ENCODE measurements at regions not wholly inside any gene's neighbourhood (a gene's known extent, or its start where the extent isn't known, plus 50 kb on each side); places are given as distances from the start of the nearest gene placed in this dataset.

DNA sequence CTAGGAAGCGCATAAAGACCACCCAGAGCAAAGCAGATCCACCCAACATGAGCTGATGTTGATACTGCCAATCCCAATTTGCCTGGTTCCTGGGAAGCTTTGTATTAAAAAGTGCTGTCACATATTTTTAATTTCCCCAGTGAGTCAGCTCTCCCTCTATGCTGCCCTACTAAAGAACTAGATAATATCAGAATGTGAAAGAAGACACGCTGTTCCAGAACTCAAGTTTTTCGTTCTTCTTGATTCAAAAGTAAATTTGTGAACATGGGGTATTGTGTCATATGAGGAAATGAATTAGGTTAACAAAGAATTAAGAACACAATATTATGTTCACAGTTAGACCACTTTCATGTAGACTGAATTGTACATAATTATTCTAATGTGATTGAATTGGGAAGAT, 734.2 kb upstream of the ALCAM start:
- Histone ChIP-seq H3K36me3 (ENCODE audit: control insufficient read depth in 3 of 3, insufficient read depth in 3 of 3, low read length in 3 of 3) (no peaks in the 10 kb centered on the region), H3K4me3 (ENCODE audit: low read length in 3 of 3) (no peak overlapping the region), H3K9ac (ENCODE audit: low read depth in 1 of 3, low read length in 3 of 3) (no peak overlapping the region), H3K4me1 (ENCODE audit: control insufficient read depth in 3 of 3, insufficient read depth in 3 of 3, low read length in 3 of 3) (no peaks in the 10 kb centered on the region), H3K9me3 (ENCODE audit: control insufficient read depth in 3 of 3, low read length in 3 of 3) (no peaks in the 10 kb centered on the region), H3K27ac (ENCODE audit: low read depth, low read length) (no peak overlapping the region), H3K27me3 (ENCODE audit: control insufficient read depth in 3 of 3, insufficient read depth in 3 of 3, low read length in 3 of 3) (no peaks in the 10 kb centered on the region)

- no peaks in the 10 kb centered on the region for H3K27me3 ChIP-seq (ENCODE audit: control insufficient read depth in 3 of 3, insufficient read depth in 3 of 3, low read length in 3 of 3)
- no peaks in the 10 kb centered on the region for H3K4me1 ChIP-seq (ENCODE audit: control insufficient read depth in 3 of 3, insufficient read depth in 3 of 3, low read length in 3 of 3)
- H3K9ac ChIP-seq (ENCODE audit: low read depth in 1 of 3, low read length in 3 of 3): no peak overlapping the region
- H3K27ac ChIP-seq (ENCODE audit: low read depth, low read length): no peak overlapping the region
- H3K36me3 ChIP-seq (ENCODE audit: control insufficient read depth in 3 of 3, insufficient read depth in 3 of 3, low read length in 3 of 3): no peaks in the 10 kb centered on the region
- no peak overlapping the region for H3K4me3 ChIP-seq (ENCODE audit: low read length in 3 of 3)
- H3K9me3 ChIP-seq (ENCODE audit: control insufficient read depth in 3 of 3, low read length in 3 of 3): no peaks in the 10 kb centered on the region
These were observed 733.8 kb upstream of the ALCAM start for GRCh38 chr3:104632947-104633346.

GRCh38 chr3:104635872-104636580, 730.7 kb upstream of the ALCAM start:
- Histone ChIP-seq H3K4me3 (ENCODE audit: low read length in 3 of 3) (no peak overlapping the region), H3K36me3 (ENCODE audit: control insufficient read depth in 3 of 3, insufficient read depth in 3 of 3, low read length in 3 of 3) (no peaks in the 10 kb centered on the region), H3K9ac (ENCODE audit: low read depth in 1 of 3, low read length in 3 of 3) (no peak overlapping the region), H3K9me3 (ENCODE audit: control insufficient read depth in 3 of 3, low read length in 3 of 3) (no peaks in the 10 kb centered on the region), H3K4me1 (ENCODE audit: control insufficient read depth in 3 of 3, insufficient read depth in 3 of 3, low read length in 3 of 3) (no peaks in the 10 kb centered on the region), H3K27ac (ENCODE audit: low read depth, low read length) (no peak overlapping the region), H3K27me3 (ENCODE audit: control insufficient read depth in 3 of 3, insufficient read depth in 3 of 3, low read length in 3 of 3) (no peaks in the 10 kb centered on the region)

- Histone ChIP-seq H3K36me3 (ENCODE audit: control insufficient read depth in 3 of 3, insufficient read depth in 3 of 3, low read length in 3 of 3) (no peaks in the 10 kb centered on the region), H3K4me1 (ENCODE audit: control insufficient read depth in 3 of 3, insufficient read depth in 3 of 3, low read length in 3 of 3) (no peaks in the 10 kb centered on the region), H3K9me3 (ENCODE audit: control insufficient read depth in 3 of 3, low read length in 3 of 3) (no peaks in the 10 kb centered on the region), H3K4me3 (ENCODE audit: low read length in 3 of 3) (no peak overlapping the region), H3K27me3 (ENCODE audit: control insufficient read depth in 3 of 3, insufficient read depth in 3 of 3, low read length in 3 of 3) (no peaks in the 10 kb centered on the region), H3K27ac (ENCODE audit: low read depth, low read length) (no peak overlapping the region), H3K9ac (ENCODE audit: low read depth in 1 of 3, low read length in 3 of 3) (no peak overlapping the region)
These were observed 723.9 kb upstream of the ALCAM start for GRCh38 chr3:104642827-104643226.

- H3K4me3 ChIP-seq (ENCODE audit: low read length in 3 of 3): no peak overlapping the region
- H3K36me3 ChIP-seq (ENCODE audit: control insufficient read depth in 3 of 3, insufficient read depth in 3 of 3, low read length in 3 of 3): no peaks in the 10 kb centered on the region
- no peak overlapping the region for H3K9ac ChIP-seq (ENCODE audit: low read depth in 1 of 3, low read length in 3 of 3)
- no peaks in the 10 kb centered on the region for H3K9me3 ChIP-seq (ENCODE audit: control insufficient read depth in 3 of 3, low read length in 3 of 3)
- H3K4me1 ChIP-seq (ENCODE audit: control insufficient read depth in 3 of 3, insufficient read depth in 3 of 3, low read length in 3 of 3): no peaks in the 10 kb centered on the region
- H3K27ac ChIP-seq (ENCODE audit: low read depth, low read length): no peak overlapping the region
- no peaks in the 10 kb centered on the region for H3K27me3 ChIP-seq (ENCODE audit: control insufficient read depth in 3 of 3, insufficient read depth in 3 of 3, low read length in 3 of 3)
These were observed 720.5 kb upstream of the ALCAM start for GRCh38 chr3:104646196-104646595.

DNA sequence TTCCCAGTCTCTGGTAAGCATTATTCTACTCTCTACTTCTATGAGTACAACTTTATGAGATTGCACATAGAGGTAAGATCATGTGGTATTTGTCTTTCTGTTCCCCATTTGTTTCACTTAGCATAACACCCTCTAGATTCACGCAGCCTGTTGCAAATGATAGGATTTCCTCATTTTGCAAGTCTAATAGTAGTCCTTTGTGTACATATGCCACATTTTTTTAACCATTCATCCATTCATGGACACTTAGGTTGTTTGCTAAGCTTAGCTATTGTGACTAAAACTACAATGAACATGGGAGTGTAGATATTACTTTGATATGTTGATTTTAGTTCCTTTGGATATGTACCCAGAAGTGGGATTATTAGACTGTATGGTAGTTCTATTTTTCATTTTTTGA, 717.9 kb upstream of the ALCAM start:
- Histone ChIP-seq H3K9ac (ENCODE audit: low read depth in 1 of 3, low read length in 3 of 3) (no peak overlapping the region), H3K27me3 (ENCODE audit: control insufficient read depth in 3 of 3, insufficient read depth in 3 of 3, low read length in 3 of 3) (no peaks in the 10 kb centered on the region), H3K36me3 (ENCODE audit: control insufficient read depth in 3 of 3, insufficient read depth in 3 of 3, low read length in 3 of 3) (no peaks in the 10 kb centered on the region), H3K27ac (ENCODE audit: low read depth, low read length) (no peak overlapping the region), H3K9me3 (ENCODE audit: control insufficient read depth in 3 of 3, low read length in 3 of 3) (no peaks in the 10 kb centered on the region), H3K4me3 (ENCODE audit: low read length in 3 of 3) (no peak overlapping the region), H3K4me1 (ENCODE audit: control insufficient read depth in 3 of 3, insufficient read depth in 3 of 3, low read length in 3 of 3) (no peaks in the 10 kb centered on the region)

- H3K4me3 ChIP-seq (ENCODE audit: low read length in 3 of 3): no peak overlapping the region
- H3K36me3 ChIP-seq (ENCODE audit: control insufficient read depth in 3 of 3, insufficient read depth in 3 of 3, low read length in 3 of 3): no peaks in the 10 kb centered on the region
- H3K9ac ChIP-seq (ENCODE audit: low read depth in 1 of 3, low read length in 3 of 3): no peak overlapping the region
- no peaks in the 10 kb centered on the region for H3K27me3 ChIP-seq (ENCODE audit: control insufficient read depth in 3 of 3, insufficient read depth in 3 of 3, low read length in 3 of 3)
- H3K4me1 ChIP-seq (ENCODE audit: control insufficient read depth in 3 of 3, insufficient read depth in 3 of 3, low read length in 3 of 3): no peaks in the 10 kb centered on the region
- H3K27ac ChIP-seq (ENCODE audit: low read depth, low read length): no peak overlapping the region
- H3K9me3 ChIP-seq (ENCODE audit: control insufficient read depth in 3 of 3, low read length in 3 of 3): no peaks in the 10 kb centered on the region
These were observed 697.6 kb upstream of the ALCAM start for GRCh38 chr3:104669083-104669482.

DNA sequence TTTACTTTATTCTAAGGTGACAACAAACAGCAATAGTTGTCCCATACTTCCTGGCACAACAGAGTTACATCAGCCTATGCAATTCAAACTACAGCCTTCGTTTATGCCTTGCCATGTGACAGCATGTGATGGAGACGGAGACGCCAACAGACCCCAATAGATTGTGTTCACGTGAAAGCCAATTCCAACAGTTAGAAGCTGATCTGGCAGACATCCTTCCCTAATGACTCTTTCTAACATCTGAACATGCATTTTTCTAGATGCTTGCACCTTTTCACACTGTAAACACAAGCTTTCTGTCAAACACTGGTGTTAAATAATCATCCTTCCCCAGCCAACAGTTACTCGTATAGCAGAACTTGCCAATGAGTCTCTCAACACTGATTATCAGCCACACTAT, 694.4 kb upstream of the ALCAM start:
- H3K27me3 ChIP-seq (ENCODE audit: control insufficient read depth in 3 of 3, insufficient read depth in 3 of 3, low read length in 3 of 3): no peaks in the 10 kb centered on the region
- H3K36me3 ChIP-seq (ENCODE audit: control insufficient read depth in 3 of 3, insufficient read depth in 3 of 3, low read length in 3 of 3): no peaks in the 10 kb centered on the region
- peaks cover 0 to 7% (median 0%) of the 10 kb centered on the region in 3 donors for H3K9me3 ChIP-seq (ENCODE audit: control insufficient read depth in 3 of 3, low read length in 3 of 3)

GRCh38 chr3:104673981-104674380, 692.7 kb upstream of the ALCAM start:
- no peak overlapping the region for H3K4me3 ChIP-seq (ENCODE audit: low read length in 3 of 3)
- no peaks in the 10 kb centered on the region for H3K36me3 ChIP-seq (ENCODE audit: control insufficient read depth in 3 of 3, insufficient read depth in 3 of 3, low read length in 3 of 3)
- H3K27me3 ChIP-seq (ENCODE audit: control insufficient read depth in 3 of 3, insufficient read depth in 3 of 3, low read length in 3 of 3): no peaks in the 10 kb centered on the region
- H3K4me1 ChIP-seq (ENCODE audit: control insufficient read depth in 3 of 3, insufficient read depth in 3 of 3, low read length in 3 of 3): no peaks in the 10 kb centered on the region
- H3K9me3 ChIP-seq (ENCODE audit: control insufficient read depth in 3 of 3, low read length in 3 of 3): peaks cover 0 to 7% (median 0%) of the 10 kb centered on the region in 3 donors
- H3K27ac ChIP-seq (ENCODE audit: low read depth, low read length): no peak overlapping the region
- no peak overlapping the region for H3K9ac ChIP-seq (ENCODE audit: low read depth in 1 of 3, low read length in 3 of 3)

More for the DNA sequence above, 694.4 kb upstream of the ALCAM start:
- no peaks in the 10 kb centered on the region for H3K4me1 ChIP-seq (ENCODE audit: control insufficient read depth in 3 of 3, insufficient read depth in 3 of 3, low read length in 3 of 3)
- H3K27ac ChIP-seq (ENCODE audit: low read depth, low read length): no peak overlapping the region
- H3K9ac ChIP-seq (ENCODE audit: low read depth in 1 of 3, low read length in 3 of 3): no peak overlapping the region
- H3K4me3 ChIP-seq (ENCODE audit: low read length in 3 of 3): no peak overlapping the region

DNA sequence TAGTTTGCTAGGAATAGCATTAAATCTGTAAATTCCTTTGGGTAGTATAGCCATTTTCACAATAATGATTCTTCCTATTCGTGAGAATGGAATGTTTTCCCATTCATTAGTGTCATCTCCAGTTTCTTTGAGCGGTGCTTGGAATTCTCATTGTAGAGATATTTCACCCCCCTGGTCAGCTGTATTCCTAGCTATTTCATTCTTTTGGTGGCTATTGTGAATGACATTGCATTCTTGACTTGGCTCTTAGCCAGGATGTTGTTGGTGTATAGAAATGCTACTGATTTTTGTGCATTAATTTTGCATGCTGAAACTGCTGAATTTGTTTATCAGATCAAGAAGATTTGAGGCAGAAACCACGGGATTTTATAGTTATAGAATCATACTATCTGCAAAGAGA, 690.5 kb upstream of the ALCAM start:
- H3K36me3 ChIP-seq (ENCODE audit: control insufficient read depth in 3 of 3, insufficient read depth in 3 of 3, low read length in 3 of 3): no peaks in the 10 kb centered on the region
- no peaks in the 10 kb centered on the region for H3K4me1 ChIP-seq (ENCODE audit: control insufficient read depth in 3 of 3, insufficient read depth in 3 of 3, low read length in 3 of 3)
- no peak overlapping the region for H3K4me3 ChIP-seq (ENCODE audit: low read length in 3 of 3)
- no peak overlapping the region for H3K9ac ChIP-seq (ENCODE audit: low read depth in 1 of 3, low read length in 3 of 3)
- H3K9me3 ChIP-seq (ENCODE audit: control insufficient read depth in 3 of 3, low read length in 3 of 3): peaks cover 0 to 7% (median 0%) of the 10 kb centered on the region in 3 donors
- no peak overlapping the region for H3K27ac ChIP-seq (ENCODE audit: low read depth, low read length)
- H3K27me3 ChIP-seq (ENCODE audit: control insufficient read depth in 3 of 3, insufficient read depth in 3 of 3, low read length in 3 of 3): no peaks in the 10 kb centered on the region

Measured in skeletal muscle tissue (tissue), 3 donors.